ENCODE measurements at regions not wholly inside any gene's neighbourhood (a gene's known extent, or its start where the extent isn't known, plus 50 kb on each side); places are given as distances from the start of the nearest gene placed in this dataset.

GRCh38 chr13:61852116-61852619 is 436.5 kb upstream of the PCDH20 start:
- no peak for TF ChIP-seq POLR2A (IDR thresholded peaks at IDR 0.05; ENCODE audit: low read length)
- TF ChIP-seq GATA1 (IDR thresholded peaks at IDR 0.05; ENCODE audit: low read depth, low read length) = no peak
